ENCODE measurements at regions not wholly inside any gene's neighbourhood (a gene's known extent, or its start where the extent isn't known, plus 50 kb on each side); places are given as distances from the start of the nearest gene placed in this dataset.

DNA sequence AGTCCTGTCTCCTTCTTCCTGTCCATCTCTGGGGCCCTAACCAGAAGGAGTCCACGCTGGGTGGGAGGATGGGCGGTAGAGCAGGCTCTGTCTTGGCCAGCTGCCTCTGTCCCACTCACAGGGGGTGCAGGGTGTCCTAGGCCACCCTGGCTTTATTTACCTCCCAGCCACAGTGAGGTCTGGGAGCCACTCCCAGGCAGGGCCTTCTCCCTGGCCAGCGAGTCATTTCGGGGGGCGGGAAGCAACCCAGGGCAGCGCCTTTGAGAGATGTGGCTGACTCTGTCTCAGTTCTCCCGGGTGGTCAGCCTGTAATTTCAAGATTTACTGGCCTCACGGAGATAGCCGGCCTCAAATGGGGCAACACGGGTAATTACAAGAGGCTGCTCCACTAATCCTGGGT is 67.4 kb upstream of the PTCH1 start:
- DNase-seq (ENCODE audit: low read depth, low spot score) (no peak), ATAC-seq (no peak)
- no peaks in the 10 kb centered on the region for H3K27me3 ChIP-seq (ENCODE audit: insufficient read depth, low read length)
- POLR2A ChIA-PET = no interaction called here
- RAD21 ChIA-PET (ENCODE audit: low non-redundant PET in 1 of 2, low total read pairs in 2 of 2, uncharacterized antibody in 2 of 2, unreplicated experiment in 2 of 2) = no interaction called here
- BruUV-seq (replicated peaks) = no TSS peak
- TF ChIP-seq, protein P1, sequence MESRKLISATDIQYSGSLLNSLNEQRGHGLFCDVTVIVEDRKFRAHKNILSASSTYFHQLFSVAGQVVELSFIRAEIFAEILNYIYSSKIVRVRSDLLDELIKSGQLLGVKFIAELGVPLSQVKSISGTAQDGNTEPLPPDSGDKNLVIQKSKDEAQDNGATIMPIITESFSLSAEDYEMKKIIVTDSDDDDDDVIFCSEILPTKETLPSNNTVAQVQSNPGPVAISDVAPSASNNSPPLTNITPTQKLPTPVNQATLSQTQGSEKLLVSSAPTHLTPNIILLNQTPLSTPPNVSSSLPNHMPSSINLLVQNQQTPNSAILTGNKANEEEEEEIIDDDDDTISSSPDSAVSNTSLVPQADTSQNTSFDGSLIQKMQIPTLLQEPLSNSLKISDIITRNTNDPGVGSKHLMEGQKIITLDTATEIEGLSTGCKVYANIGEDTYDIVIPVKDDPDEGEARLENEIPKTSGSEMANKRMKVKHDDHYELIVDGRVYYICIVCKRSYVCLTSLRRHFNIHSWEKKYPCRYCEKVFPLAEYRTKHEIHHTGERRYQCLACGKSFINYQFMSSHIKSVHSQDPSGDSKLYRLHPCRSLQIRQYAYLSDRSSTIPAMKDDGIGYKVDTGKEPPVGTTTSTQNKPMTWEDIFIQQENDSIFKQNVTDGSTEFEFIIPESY (IDR thresholded peaks at IDR 0.05; ENCODE audit: extremely low read depth, insufficient replicate concordance, low read length) = no peak
- TF ChIP-seq JUND (IDR thresholded peaks at IDR 0.05) = no peak
- no peak for TF ChIP-seq SP1 (IDR thresholded peaks at IDR 0.05; ENCODE audit: low read depth)
- TF ChIP-seq CEBPB (IDR thresholded peaks at IDR 0.05; ENCODE audit: low read depth) = no peak
- no peak for TF ChIP-seq EZH2phosphoT487 (IDR thresholded peaks at IDR 0.05; ENCODE audit: borderline replicate concordance)
- no peak for TF ChIP-seq POLR2AphosphoS5 (IDR thresholded peaks at IDR 0.05; ENCODE audit: low read depth, low read length)
- TF ChIP-seq, protein P2, sequence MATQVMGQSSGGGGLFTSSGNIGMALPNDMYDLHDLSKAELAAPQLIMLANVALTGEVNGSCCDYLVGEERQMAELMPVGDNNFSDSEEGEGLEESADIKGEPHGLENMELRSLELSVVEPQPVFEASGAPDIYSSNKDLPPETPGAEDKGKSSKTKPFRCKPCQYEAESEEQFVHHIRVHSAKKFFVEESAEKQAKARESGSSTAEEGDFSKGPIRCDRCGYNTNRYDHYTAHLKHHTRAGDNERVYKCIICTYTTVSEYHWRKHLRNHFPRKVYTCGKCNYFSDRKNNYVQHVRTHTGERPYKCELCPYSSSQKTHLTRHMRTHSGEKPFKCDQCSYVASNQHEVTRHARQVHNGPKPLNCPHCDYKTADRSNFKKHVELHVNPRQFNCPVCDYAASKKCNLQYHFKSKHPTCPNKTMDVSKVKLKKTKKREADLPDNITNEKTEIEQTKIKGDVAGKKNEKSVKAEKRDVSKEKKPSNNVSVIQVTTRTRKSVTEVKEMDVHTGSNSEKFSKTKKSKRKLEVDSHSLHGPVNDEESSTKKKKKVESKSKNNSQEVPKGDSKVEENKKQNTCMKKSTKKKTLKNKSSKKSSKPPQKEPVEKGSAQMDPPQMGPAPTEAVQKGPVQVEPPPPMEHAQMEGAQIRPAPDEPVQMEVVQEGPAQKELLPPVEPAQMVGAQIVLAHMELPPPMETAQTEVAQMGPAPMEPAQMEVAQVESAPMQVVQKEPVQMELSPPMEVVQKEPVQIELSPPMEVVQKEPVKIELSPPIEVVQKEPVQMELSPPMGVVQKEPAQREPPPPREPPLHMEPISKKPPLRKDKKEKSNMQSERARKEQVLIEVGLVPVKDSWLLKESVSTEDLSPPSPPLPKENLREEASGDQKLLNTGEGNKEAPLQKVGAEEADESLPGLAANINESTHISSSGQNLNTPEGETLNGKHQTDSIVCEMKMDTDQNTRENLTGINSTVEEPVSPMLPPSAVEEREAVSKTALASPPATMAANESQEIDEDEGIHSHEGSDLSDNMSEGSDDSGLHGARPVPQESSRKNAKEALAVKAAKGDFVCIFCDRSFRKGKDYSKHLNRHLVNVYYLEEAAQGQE (IDR thresholded peaks at IDR 0.05; ENCODE audit: low read depth) = no peak
- TF ChIP-seq RAD21 (IDR thresholded peaks at IDR 0.05; ENCODE audit: low read depth) = no peak
- TF ChIP-seq, protein P3, sequence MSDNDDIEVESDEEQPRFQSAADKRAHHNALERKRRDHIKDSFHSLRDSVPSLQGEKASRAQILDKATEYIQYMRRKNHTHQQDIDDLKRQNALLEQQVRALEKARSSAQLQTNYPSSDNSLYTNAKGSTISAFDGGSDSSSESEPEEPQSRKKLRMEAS (IDR thresholded peaks at IDR 0.05) = no peak
- TF ChIP-seq, protein P4, sequence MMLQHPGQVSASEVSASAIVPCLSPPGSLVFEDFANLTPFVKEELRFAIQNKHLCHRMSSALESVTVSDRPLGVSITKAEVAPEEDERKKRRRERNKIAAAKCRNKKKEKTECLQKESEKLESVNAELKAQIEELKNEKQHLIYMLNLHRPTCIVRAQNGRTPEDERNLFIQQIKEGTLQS (IDR thresholded peaks at IDR 0.05) = no peak
- H4K20me1 ChIP-seq (ENCODE audit: insufficient read depth) = no peaks in the 10 kb centered on the region
- H3K9ac ChIP-seq (ENCODE audit: low read length) = no peak overlapping the region
- H3K79me2 ChIP-seq (ENCODE audit: insufficient read depth, low read length) = no peaks in the 10 kb centered on the region
- H2AFZ ChIP-seq (ENCODE audit: low read depth, low read length, poor library complexity, severe bottlenecking) = no peak overlapping the region
- intact Hi-C loops (cut with micrococcal nuclease) = no loop called here
- H3K4me1 ChIP-seq (ENCODE audit: control insufficient read depth in 1 of 2, insufficient read depth in 2 of 2, low read length in 2 of 2) = no peaks in the 10 kb centered on the region
- no peak overlapping the region for H3K4me3 ChIP-seq (replicated peaks in 1 of 2; ENCODE audit: low read depth in 1 of 2, low read length in 2 of 2)
- no peaks in the 10 kb centered on the region for H3K9me3 ChIP-seq (ENCODE audit: control insufficient read depth in 1 of 2, insufficient read depth in 1 of 2, low read depth in 1 of 2, low read length in 2 of 2)
- no peaks in the 10 kb centered on the region for H3K9me2 ChIP-seq (ENCODE audit: insufficient read depth)
- CTCF ChIA-PET = no interaction called here
- H3K27ac ChIP-seq (ENCODE audit: low read depth, low read length) = no peak overlapping the region
- H3K4me2 ChIP-seq (ENCODE audit: low read length) = no peak overlapping the region
- no peaks in the 10 kb centered on the region for H3K36me3 ChIP-seq (ENCODE audit: control insufficient read depth in 1 of 2, insufficient read depth in 2 of 2, low read length in 2 of 2)
